ENCODE measurements at regions not wholly inside any gene's neighbourhood (a gene's known extent, or its start where the extent isn't known, plus 50 kb on each side); places are given as distances from the start of the nearest gene placed in this dataset.

DNA sequence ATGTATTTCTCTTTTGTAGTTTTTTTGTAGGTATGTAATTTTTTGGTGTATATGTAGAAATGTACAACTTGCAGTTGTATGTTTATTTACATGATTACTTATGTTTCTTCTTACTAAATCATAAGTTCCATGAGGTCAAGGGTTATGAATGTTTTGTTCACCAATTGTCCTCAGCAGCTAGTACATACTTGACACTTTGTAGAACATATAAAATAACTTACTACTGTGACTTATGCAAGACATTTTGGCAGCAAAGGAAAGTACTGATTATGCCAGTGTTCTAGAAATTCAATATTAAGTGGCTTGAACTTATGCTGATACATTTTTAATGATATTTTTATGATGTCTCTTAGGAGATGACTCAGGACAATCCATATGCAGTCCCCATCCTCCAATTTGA lies 209.6 kb downstream of the DKK1 start:
- no peaks in the 10 kb centered on the region for H3K27me3 Mint-ChIP-seq
- H3K4me3 Mint-ChIP-seq: no peak overlapping the region
- ATAC-seq (replicated peaks): no peak
- DNase-seq: no peak
- no peaks in the 10 kb centered on the region for H3K36me3 Mint-ChIP-seq
- peaks cover 0 to 1% of the 10 kb centered on the region in 2 donors for H3K9me3 Mint-ChIP-seq
- H3K27ac Mint-ChIP-seq: no peak overlapping the region
- H3K4me1 Mint-ChIP-seq: no peaks in the 10 kb centered on the region

GRCh38 chr10:52525761-52526160 lies 211.7 kb downstream of the DKK1 start:
- Mint-ChIP-seq H3K27ac (no peak overlapping the region), H3K9me3 (peaks cover 1 to 6% of the 10 kb centered on the region in 2 donors), H3K4me1 (no peaks in the 10 kb centered on the region), H3K36me3 (no peaks in the 10 kb centered on the region), H3K27me3 (no peaks in the 10 kb centered on the region), H3K4me3 (no peak overlapping the region)
- ATAC-seq (replicated peaks) (no peak), DNase-seq (no peak)

DNA sequence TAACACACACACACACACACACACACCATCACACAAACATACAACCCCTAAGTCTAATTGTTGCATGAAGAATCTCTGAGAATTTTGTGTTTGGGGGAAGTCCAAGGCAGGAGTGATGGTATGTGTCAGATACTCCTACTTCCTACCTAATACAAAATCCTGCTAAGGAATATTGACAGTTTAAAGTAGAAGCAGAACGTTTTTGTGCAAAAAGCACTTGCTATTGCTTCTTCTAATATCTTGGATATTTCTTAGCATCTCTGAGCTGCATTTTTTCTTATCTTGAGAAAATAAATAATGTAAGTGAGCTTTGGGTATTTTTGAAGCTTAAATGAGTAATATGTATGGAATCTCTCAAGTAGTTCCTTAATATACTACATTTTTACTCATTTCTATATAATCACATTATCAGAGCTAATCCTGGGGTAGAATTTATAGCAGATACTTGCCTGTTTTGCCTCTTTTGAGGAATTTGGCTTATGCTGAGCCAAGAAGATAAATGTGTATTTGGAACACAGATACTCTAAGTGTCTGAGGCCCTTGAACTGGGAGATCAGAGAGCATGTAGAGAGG lies 212.3 kb downstream of the DKK1 start:
- Mint-ChIP-seq H3K4me1 (no peaks in the 10 kb centered on the region), H3K4me3 (no peak overlapping the region), H3K36me3 (no peaks in the 10 kb centered on the region), H3K27me3 (no peaks in the 10 kb centered on the region), H3K9me3 (peaks cover 1 to 6% of the 10 kb centered on the region in 2 donors), H3K27ac (no peak overlapping the region)
- DNase-seq (no peak), ATAC-seq (replicated peaks) (no peak)

- no peak overlapping the region for H3K4me3 Mint-ChIP-seq
- H3K9me3 Mint-ChIP-seq: peaks cover 8 to 13% of the 10 kb centered on the region in 2 donors
- H3K36me3 Mint-ChIP-seq: no peaks in the 10 kb centered on the region
- no peak for DNase-seq
- no peaks in the 10 kb centered on the region for H3K27me3 Mint-ChIP-seq
- H3K4me1 Mint-ChIP-seq: no peaks in the 10 kb centered on the region
- H3K27ac Mint-ChIP-seq: no peak overlapping the region
- no peak for ATAC-seq (replicated peaks)
These were observed 218.7 kb downstream of the DKK1 start for GRCh38 chr10:52532650-52533290.

DNA sequence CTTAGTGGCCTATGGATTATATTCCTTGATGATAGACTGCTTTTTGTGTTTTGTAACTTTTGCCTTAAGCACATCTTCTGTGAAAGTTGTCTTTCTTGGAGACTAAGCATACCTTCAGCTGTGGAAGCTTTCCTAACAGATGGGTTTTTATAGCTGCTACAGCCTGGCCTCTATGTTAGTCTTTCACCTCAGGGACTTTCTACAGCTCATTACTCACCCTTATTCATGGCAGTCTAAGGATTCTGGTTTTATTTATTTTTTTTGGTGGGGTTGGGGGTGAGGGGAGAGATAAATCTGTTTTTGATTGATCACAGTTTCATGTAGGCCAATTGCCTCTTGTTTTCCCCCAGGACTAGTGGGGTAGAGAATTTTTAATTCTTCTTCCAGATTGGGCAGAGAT lies 219.9 kb downstream of the DKK1 start:
- Mint-ChIP-seq H3K4me1 (no peaks in the 10 kb centered on the region), H3K4me3 (no peak overlapping the region), H3K27ac (no peak overlapping the region), H3K27me3 (no peaks in the 10 kb centered on the region), H3K36me3 (no peaks in the 10 kb centered on the region), H3K9me3 (peaks cover 8 to 13% of the 10 kb centered on the region in 2 donors)
- no peak for DNase-seq
- no peak for ATAC-seq (replicated peaks)

- DNase-seq (no peak), ATAC-seq (replicated peaks) (no peak)
- H3K27me3 Mint-ChIP-seq: no peaks in the 10 kb centered on the region
- H3K4me1 Mint-ChIP-seq: no peaks in the 10 kb centered on the region
- H3K9me3 Mint-ChIP-seq: peaks cover 4 to 5% of the 10 kb centered on the region in 2 donors
- no peaks in the 10 kb centered on the region for H3K36me3 Mint-ChIP-seq
- H3K27ac Mint-ChIP-seq: no peak overlapping the region
- H3K4me3 Mint-ChIP-seq: no peak overlapping the region
These were observed 225.4 kb downstream of the DKK1 start for GRCh38 chr10:52539463-52539862.

GRCh38 chr10:52540479-52540984 lies 226.5 kb downstream of the DKK1 start:
- no peak for ATAC-seq (replicated peaks)
- Mint-ChIP-seq H3K4me3 (no peak overlapping the region), H3K9me3 (peaks cover 4 to 5% of the 10 kb centered on the region in 2 donors)

GRCh38 chr10:52541006-52541473 lies 227.0 kb downstream of the DKK1 start:
- ATAC-seq (replicated peaks): no peak
- Mint-ChIP-seq H3K27me3 (no peaks in the 10 kb centered on the region), H3K27ac (no peak overlapping the region), H3K4me1 (no peaks in the 10 kb centered on the region), H3K36me3 (no peaks in the 10 kb centered on the region), H3K4me3 (no peak overlapping the region), H3K9me3 (peaks cover 4 to 6% of the 10 kb centered on the region in 2 donors)
- no peak for DNase-seq

More at GRCh38 chr10:52540479-52540984, 226.5 kb downstream of the DKK1 start:
- H3K4me1 Mint-ChIP-seq: no peaks in the 10 kb centered on the region
- H3K27me3 Mint-ChIP-seq: no peaks in the 10 kb centered on the region
- no peak overlapping the region for H3K27ac Mint-ChIP-seq
- DNase-seq: no peak
- no peaks in the 10 kb centered on the region for H3K36me3 Mint-ChIP-seq

GRCh38 chr10:52542906-52543305 lies 228.8 kb downstream of the DKK1 start:
- H3K36me3 Mint-ChIP-seq: no peaks in the 10 kb centered on the region
- no peak for DNase-seq
- H3K4me3 Mint-ChIP-seq: no peak overlapping the region

GRCh38 chr10:52551046-52551445 lies 221.5 kb downstream of the MBL2 start:
- Mint-ChIP-seq H3K4me3 (no peak overlapping the region), H3K4me1 (no peaks in the 10 kb centered on the region), H3K9me3 (peaks cover 0 to 2% of the 10 kb centered on the region in 2 donors), H3K27me3 (no peaks in the 10 kb centered on the region), H3K27ac (no peak overlapping the region), H3K36me3 (no peaks in the 10 kb centered on the region)
- ATAC-seq (replicated peaks) (no peak), DNase-seq (no peak)

More at GRCh38 chr10:52542906-52543305, 228.8 kb downstream of the DKK1 start:
- no peak for ATAC-seq (replicated peaks)
- no peaks in the 10 kb centered on the region for H3K4me1 Mint-ChIP-seq
- no peaks in the 10 kb centered on the region for H3K27me3 Mint-ChIP-seq
- H3K9me3 Mint-ChIP-seq: peaks cover 0 to 3% of the 10 kb centered on the region in 2 donors
- no peak overlapping the region for H3K27ac Mint-ChIP-seq

DNA sequence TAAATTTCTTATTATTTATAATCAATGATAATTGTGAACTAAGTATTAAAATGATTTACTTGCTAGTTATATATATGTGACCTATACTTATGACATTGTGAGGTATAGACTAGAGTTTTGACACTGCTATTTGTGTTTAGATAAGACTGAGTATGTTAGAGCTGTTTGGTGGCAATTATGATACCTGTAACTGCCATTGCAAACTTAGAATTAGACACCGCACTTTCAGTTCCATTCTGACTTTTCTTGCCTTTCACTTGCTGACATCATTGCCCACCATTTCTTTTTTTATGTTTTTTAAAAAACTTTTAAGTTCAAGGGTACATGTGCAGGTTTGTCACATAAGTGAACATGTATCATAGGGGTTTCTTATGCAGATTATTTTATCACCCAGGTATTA lies 214.5 kb downstream of the MBL2 start:
- Mint-ChIP-seq H3K27ac (no peak overlapping the region), H3K4me1 (no peaks in the 10 kb centered on the region), H3K9me3 (no peaks in the 10 kb centered on the region), H3K36me3 (no peaks in the 10 kb centered on the region), H3K4me3 (no peak overlapping the region), H3K27me3 (no peaks in the 10 kb centered on the region)
- ATAC-seq (replicated peaks) (no peak), DNase-seq (no peak)

DNA sequence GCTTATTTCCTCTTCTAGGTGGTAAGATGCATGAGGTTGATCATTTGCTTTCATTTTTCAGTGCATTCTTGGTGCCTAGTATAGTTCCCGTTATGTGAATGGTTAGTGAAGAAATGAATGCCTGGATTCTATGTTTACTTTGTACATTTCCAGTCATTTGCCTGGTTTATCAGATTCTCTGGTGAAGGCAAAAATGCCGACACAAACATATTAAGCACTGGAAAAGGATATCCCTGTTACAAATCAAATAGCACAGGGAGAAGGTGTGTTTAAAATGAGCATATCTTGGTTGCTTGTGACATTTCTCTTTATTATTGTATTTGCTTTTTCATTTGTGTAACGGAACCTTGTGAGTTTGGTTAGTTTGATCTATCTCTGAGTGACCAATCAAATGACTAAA lies 211.3 kb downstream of the MBL2 start:
- H3K4me1 Mint-ChIP-seq: no peaks in the 10 kb centered on the region
- DNase-seq (no peak), ATAC-seq (replicated peaks) (no peak)
- H3K4me3 Mint-ChIP-seq: no peak overlapping the region
- H3K9me3 Mint-ChIP-seq: no peaks in the 10 kb centered on the region
- H3K27me3 Mint-ChIP-seq: no peaks in the 10 kb centered on the region
- H3K36me3 Mint-ChIP-seq: no peaks in the 10 kb centered on the region
- H3K27ac Mint-ChIP-seq: no peak overlapping the region

GRCh38 chr10:52563360-52563759 lies 209.2 kb downstream of the MBL2 start:
- Mint-ChIP-seq H3K36me3 (no peaks in the 10 kb centered on the region), H3K9me3 (no peaks in the 10 kb centered on the region), H3K27ac (no peak overlapping the region), H3K4me1 (no peaks in the 10 kb centered on the region), H3K27me3 (no peaks in the 10 kb centered on the region), H3K4me3 (no peak overlapping the region)
- DNase-seq (no peak), ATAC-seq (replicated peaks) (no peak)

DNA sequence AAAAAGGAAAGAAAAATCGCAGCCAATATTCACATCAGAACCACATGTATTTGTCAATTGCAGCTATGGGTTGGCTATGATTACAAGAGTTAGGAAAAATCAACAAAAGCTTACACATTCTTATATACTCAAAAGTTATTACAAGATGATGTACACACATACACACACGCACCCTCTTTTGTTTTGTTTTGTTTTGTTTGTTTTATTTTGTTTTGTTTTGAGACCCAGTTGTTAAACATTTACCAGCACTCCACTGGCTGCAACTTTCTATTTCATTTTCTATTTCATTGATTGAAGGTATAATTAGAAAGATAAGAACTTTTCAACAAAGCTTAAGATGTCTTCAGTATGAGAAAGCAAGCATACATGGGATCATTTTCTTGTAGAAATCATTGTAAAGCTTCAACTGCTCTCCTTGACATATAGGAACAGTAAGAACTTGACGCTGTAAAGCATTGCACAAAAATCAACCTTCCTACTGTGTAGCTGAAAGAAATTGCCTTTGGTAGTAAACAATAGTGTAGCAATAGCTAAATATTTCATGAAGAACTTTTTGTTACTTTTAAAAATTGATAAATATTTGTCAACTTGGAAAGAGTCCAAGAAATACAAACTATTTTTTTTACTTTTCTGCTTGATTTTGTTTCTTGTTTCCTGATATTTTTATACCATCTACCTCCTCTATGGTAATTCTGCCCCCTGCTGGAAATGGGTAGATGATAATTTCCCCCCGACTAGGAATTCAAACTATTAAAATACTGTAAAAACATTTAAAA lies 205.9 kb downstream of the MBL2 start:
- H3K27me3 Mint-ChIP-seq: peaks cover 3 to 6% of the 10 kb centered on the region in 2 donors
- H3K4me1 Mint-ChIP-seq: no peaks in the 10 kb centered on the region
- H3K4me3 Mint-ChIP-seq: no peak overlapping the region
- ATAC-seq (replicated peaks) (no peak), DNase-seq (no peak)
- H3K27ac Mint-ChIP-seq: no peak overlapping the region
- no peaks in the 10 kb centered on the region for H3K36me3 Mint-ChIP-seq
- no peaks in the 10 kb centered on the region for H3K9me3 Mint-ChIP-seq

DNA sequence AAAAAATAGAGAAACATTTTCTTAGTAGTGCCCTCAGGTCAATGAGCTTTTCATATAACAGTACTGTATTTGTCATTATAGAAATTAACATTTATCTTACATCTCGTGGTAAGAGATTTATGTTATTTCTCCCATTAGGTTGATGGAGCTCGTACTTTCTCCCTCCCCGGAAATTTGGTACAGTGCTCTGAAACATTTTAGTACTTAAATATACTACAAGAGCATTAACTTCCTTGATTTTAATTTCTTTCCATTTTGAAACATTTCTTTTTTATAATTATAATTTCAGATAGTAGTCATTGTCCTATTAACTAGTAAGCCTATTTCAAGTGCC lies 205.4 kb downstream of the MBL2 start:
- H3K4me1 Mint-ChIP-seq: no peaks in the 10 kb centered on the region
- DNase-seq (no peak), ATAC-seq (replicated peaks) (no peak)
- H3K27ac Mint-ChIP-seq: no peak overlapping the region
- H3K27me3 Mint-ChIP-seq: peaks cover 3 to 6% of the 10 kb centered on the region in 2 donors
- H3K4me3 Mint-ChIP-seq: no peak overlapping the region
- H3K9me3 Mint-ChIP-seq: no peaks in the 10 kb centered on the region
- H3K36me3 Mint-ChIP-seq: no peaks in the 10 kb centered on the region
